Glutamatergic neuron (in vitro differentiated cells): ENCODE measurements at regions not wholly inside any gene's neighbourhood (a gene's known extent, or its start where the extent isn't known, plus 50 kb on each side); places are given as distances from the start of the nearest gene placed in this dataset.

Experiments
- DNase-seq: peaks from one replicate; pipeline ENCODE4 v3.0.0; 2022
- H3K27ac Mint-ChIP-seq: one replicate; pipeline ENCODE4 v1.8.0; 2020; ENCODE audit warnings: mild to moderate bottlenecking, mixed read lengths, inconsistent platforms; ENCODE audit not compliant: unreplicated experiment
- H3K27me3 Mint-ChIP-seq: one replicate; pipeline ENCODE4 v1.8.0; 2020; ENCODE audit warnings: mild to moderate bottlenecking, moderate library complexity, mixed read lengths, inconsistent platforms; ENCODE audit not compliant: unreplicated experiment
- H3K36me3 Mint-ChIP-seq: one replicate; pipeline ENCODE4 v1.8.0; 2020; ENCODE audit warnings: mild to moderate bottlenecking, mixed read lengths, inconsistent platforms; ENCODE audit not compliant: unreplicated experiment
- H3K4me1 Mint-ChIP-seq: one replicate; pipeline ENCODE4 v1.8.0; 2020; ENCODE audit warnings: mild to moderate bottlenecking, low read depth, mixed read lengths, inconsistent platforms; ENCODE audit not compliant: unreplicated experiment
- H3K4me3 Mint-ChIP-seq: one replicate; pipeline ENCODE4 v1.8.0; 2020; ENCODE audit warnings: mild to moderate bottlenecking, mixed read lengths, inconsistent platforms; ENCODE audit not compliant: unreplicated experiment
- H3K9me3 Mint-ChIP-seq: one replicate; pipeline ENCODE4 v1.8.0; 2020; ENCODE audit warnings: mild to moderate bottlenecking, moderate library complexity, mixed read lengths, inconsistent platforms; ENCODE audit not compliant: unreplicated experiment
- CTCF ChIP-seq: fragments of 200-600 bp; sonication (generic); IDR thresholded peaks from one replicate; pipeline ENCODE4 v1.5.0; 2021; ENCODE audit not compliant: partially characterized antibody, unreplicated experiment

GRCh38 chr21:24738063-24738462 is 869.2 kb downstream of the MRPL39 start:
- H3K27ac Mint-ChIP-seq: no peak overlapping the region

GRCh38 chr21:24737296-24737850 is 869.9 kb downstream of the MRPL39 start:
- Mint-ChIP-seq H3K9me3 (no peaks in the 10 kb centered on the region), H3K36me3 (no peaks in the 10 kb centered on the region), H3K4me1 (no peaks in the 10 kb centered on the region), H3K27ac (no peak overlapping the region), H3K4me3 (no peak overlapping the region), H3K27me3 (no peaks in the 10 kb centered on the region)
- no peak for TF ChIP-seq CTCF
- DNase-seq: no peak

More at GRCh38 chr21:24738063-24738462, 869.2 kb downstream of the MRPL39 start:
- TF ChIP-seq CTCF: no peak
- Mint-ChIP-seq H3K4me1 (no peaks in the 10 kb centered on the region), H3K27me3 (no peaks in the 10 kb centered on the region), H3K36me3 (no peaks in the 10 kb centered on the region), H3K9me3 (no peaks in the 10 kb centered on the region), H3K4me3 (no peak overlapping the region)
- DNase-seq: no peak

GRCh38 chr21:24730661-24731060 is 876.6 kb downstream of the MRPL39 start:
- TF ChIP-seq CTCF: no peak
- Mint-ChIP-seq H3K27ac (no peak overlapping the region), H3K36me3 (no peaks in the 10 kb centered on the region), H3K4me3 (no peak overlapping the region), H3K4me1 (no peaks in the 10 kb centered on the region), H3K27me3 (no peaks in the 10 kb centered on the region), H3K9me3 (no peaks in the 10 kb centered on the region)
- no peak for DNase-seq

- DNase-seq: no peak
- Mint-ChIP-seq H3K27me3 (no peaks in the 10 kb centered on the region), H3K9me3 (no peaks in the 10 kb centered on the region), H3K4me3 (no peak overlapping the region), H3K27ac (no peak overlapping the region), H3K4me1 (no peaks in the 10 kb centered on the region), H3K36me3 (no peaks in the 10 kb centered on the region)
- TF ChIP-seq CTCF: no peak
Observed at GRCh38 chr21:24729568-24729967, 877.7 kb downstream of the MRPL39 start.

GRCh38 chr21:24727803-24728440 is 879.4 kb downstream of the MRPL39 start:
- no peak for DNase-seq
- Mint-ChIP-seq H3K27ac (no peak overlapping the region), H3K4me3 (no peak overlapping the region), H3K27me3 (no peaks in the 10 kb centered on the region), H3K36me3 (no peaks in the 10 kb centered on the region), H3K9me3 (no peaks in the 10 kb centered on the region), H3K4me1 (no peaks in the 10 kb centered on the region)
- TF ChIP-seq CTCF: no peak
